CD14-positive monocyte (primary cell): ENCODE measurements at regions not wholly inside any gene's neighbourhood (a gene's known extent, or its start where the extent isn't known, plus 50 kb on each side); places are given as distances from the start of the nearest gene placed in this dataset.

Source experiments
- DNase-seq, 3 donors: peaks; one replicate each; pipeline ENCODE4 v3.0.0-alpha.2; 2011 to 2022
- H2AFZ ChIP-seq: 2 replicates; pipeline ENCODE4 v1.6.0; 2012; ENCODE audit warnings: mild to moderate bottlenecking, low read depth, low read length, inconsistent platforms; ENCODE audit not compliant: insufficient read depth, poor library complexity, severe bottlenecking
- H3K27ac ChIP-seq, 2 donors: 1 replicate in 1 of 2; 2 replicates in 1 of 2; pipeline ENCODE4 v1.5.1; 2012 to 2013; ENCODE audit warnings: low read length in 2 of 2, control low read depth in 1 of 2, inconsistent platforms in 1 of 2, low read depth in 1 of 2, mild to moderate bottlenecking in 1 of 2
- H3K27me3 ChIP-seq, 2 donors: one replicate each; pipeline versions ENCODE4 v1.6.0 to v1.6.1; 2011 to 2013; ENCODE audit warnings: low read length in 2 of 2; ENCODE audit not compliant: control insufficient read depth in 2 of 2, insufficient read depth in 2 of 2
- H3K36me3 ChIP-seq, 2 donors: replicated peaks in 1 of 2; 1 replicate in 1 of 2; 2 replicates in 1 of 2; pipeline versions ENCODE4 v1.5.1 to v1.6.1; 2012 to 2013; ENCODE audit warnings: low read length in 2 of 2, control low read depth in 1 of 2, inconsistent platforms in 1 of 2, mild to moderate bottlenecking in 1 of 2; ENCODE audit not compliant: insufficient read depth in 2 of 2, control insufficient read depth in 1 of 2
- H3K4me1 ChIP-seq, 2 donors: 1 replicate in 1 of 2; 2 replicates in 1 of 2; pipeline versions ENCODE4 v1.5.1 to v1.6.1; 2012 to 2013; ENCODE audit warnings: low read length in 2 of 2, control low read depth in 1 of 2, inconsistent platforms in 1 of 2, mild to moderate bottlenecking in 1 of 2, moderate library complexity in 1 of 2; ENCODE audit not compliant: insufficient read depth in 2 of 2, control insufficient read depth in 1 of 2
- H3K4me2 ChIP-seq: replicated peaks from 2 replicates; pipeline ENCODE3; 2012; ENCODE audit warnings: low read length, moderate library complexity, mild to moderate bottlenecking; ENCODE audit not compliant: poor library complexity, severe bottlenecking; ENCODE audit errors: extremely low read depth
- H3K4me3 ChIP-seq, 3 experiments: fragments of 200-600 bp in 1 of 3; sonication (generic) in 1 of 3; replicated peaks in 1 of 3; 1 replicate in 2 of 3; 2 replicates in 1 of 3; pipeline ENCODE4 v1.5.1; 2011 to 2013; ENCODE audit warnings: low read length in 3 of 3, mild to moderate bottlenecking in 3 of 3, control low read depth in 2 of 3, low read depth in 2 of 3, inconsistent platforms in 1 of 3, moderate library complexity in 1 of 3
- H3K79me2 ChIP-seq: 2 replicates; pipeline ENCODE4 v1.6.0; 2012; ENCODE audit warnings: mild to moderate bottlenecking, control low read depth, inconsistent platforms, low read length, moderate library complexity; ENCODE audit not compliant: insufficient read depth
- H3K9ac ChIP-seq: 2 replicates; pipeline ENCODE4 v1.6.0; 2017; ENCODE audit warnings: low read length, mild to moderate bottlenecking; ENCODE audit not compliant: insufficient read depth, poor library complexity, severe bottlenecking
- H3K9me3 ChIP-seq, 2 donors: replicated peaks in 1 of 2; 1 replicate in 1 of 2; 2 replicates in 1 of 2; pipeline versions ENCODE4 v1.5.1 to v1.6.1; 2012 to 2013; ENCODE audit warnings: low read length in 2 of 2, control low read depth in 1 of 2; ENCODE audit not compliant: control insufficient read depth in 1 of 2, insufficient read depth in 1 of 2
- H4K20me1 ChIP-seq: 2 replicates; pipeline ENCODE4 v1.6.0; 2012; ENCODE audit warnings: mild to moderate bottlenecking, low read length, control low read depth, moderate library complexity; ENCODE audit not compliant: insufficient read depth
- H3K27ac Mint-ChIP-seq, 7 donors: one replicate each; pipeline ENCODE4 v1.8.0; 2020; ENCODE audit warnings: mild to moderate bottlenecking in 7 of 7, mixed read lengths in 7 of 7, moderate library complexity in 6 of 7, inconsistent platforms in 2 of 7
- H3K27me3 Mint-ChIP-seq, 3 donors: one replicate each; pipeline ENCODE4 v1.8.0; 2021 to 2022; ENCODE audit warnings: low read depth in 3 of 3, mild to moderate bottlenecking in 3 of 3, mixed read lengths in 3 of 3, moderate library complexity in 3 of 3, inconsistent platforms in 1 of 3
- H3K36me3 Mint-ChIP-seq, 2 donors: one replicate each; pipeline ENCODE4 v1.8.0; 2020; ENCODE audit warnings: mixed read lengths in 2 of 2, inconsistent platforms in 1 of 2, mild to moderate bottlenecking in 1 of 2
- H3K4me1 Mint-ChIP-seq: one replicate; pipeline ENCODE4 v1.8.0; 2020; ENCODE audit warnings: mild to moderate bottlenecking, mixed read lengths
- H3K4me3 Mint-ChIP-seq, 2 donors: one replicate each; pipeline ENCODE4 v1.8.0; 2020; ENCODE audit warnings: mild to moderate bottlenecking in 2 of 2, mixed read lengths in 2 of 2, moderate library complexity in 1 of 2
- H3K9me3 Mint-ChIP-seq, 7 donors: one replicate each; pipeline ENCODE4 v1.8.0; 2020 to 2022; ENCODE audit warnings: mixed read lengths in 7 of 7, mild to moderate bottlenecking in 6 of 7, moderate library complexity in 6 of 7, inconsistent platforms in 2 of 7
- WGBS: methylation state at CpG from one replicate; pipeline ENCODE4 v1.1.5; 2013; ENCODE audit warnings: missing lambda C conversion rate; ENCODE audit not compliant: insufficient coverage; 5-methylcytosine and 5-hydroxymethylcytosine counted together
- intact Hi-C, 2 donors: fragments of 100-400 bp; cut with micrococcal nuclease; formaldehyde crosslinking; loops; one replicate each; pipeline versions ENCODE4 v1.15.0 to v1.15.1; 2023
- TF ChIP-seq, protein P1 (sequence below): fragments of 200-600 bp; IDR thresholded peaks from one replicate; pipeline ENCODE4 v1.8.0; 2022; ENCODE audit warnings: antibody characterized with exemption, mild to moderate bottlenecking

DNA sequence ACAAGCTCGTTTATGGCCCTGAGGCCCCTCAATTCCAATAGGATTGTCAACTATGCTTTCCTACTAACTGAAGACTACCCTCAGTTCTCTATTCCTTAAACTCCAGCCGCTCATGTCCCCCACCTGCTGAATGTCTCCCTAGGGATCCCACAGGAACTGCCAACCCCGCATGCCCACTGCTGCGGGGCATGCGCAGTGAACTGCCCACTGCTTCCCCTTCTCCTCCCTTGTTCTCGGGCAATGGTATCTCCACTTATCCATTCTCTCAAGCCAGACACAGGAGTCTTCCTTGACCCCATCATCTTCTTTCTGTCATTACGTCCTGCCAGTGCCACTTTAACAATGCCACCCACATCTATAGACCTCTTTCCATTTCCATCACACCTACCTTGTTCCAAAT, 90.0 kb downstream of the FGF18 start:
- Histone ChIP-seq H3K4me2 (no peak overlapping the region), H3K27me3 (no peaks in the 10 kb centered on the region), H3K27ac (no peak overlapping the region), H3K4me3 (no peak overlapping the region), H3K4me1 (no peaks in the 10 kb centered on the region), H3K9ac (no peak overlapping the region), H4K20me1 (no peaks in the 10 kb centered on the region), H2AFZ (no peak overlapping the region), H3K9me3 (no peaks in the 10 kb centered on the region), H3K79me2 (no peaks in the 10 kb centered on the region), H3K36me3 (no peaks in the 10 kb centered on the region)
- intact Hi-C loops = no loop called here
- Mint-ChIP-seq H3K9me3 (no peaks in the 10 kb centered on the region), H3K4me1 (no peaks in the 10 kb centered on the region), H3K4me3 (no peak overlapping the region), H3K27ac (no peak overlapping the region), H3K27me3 (peaks cover 3 to 7% (median 4%) of the 10 kb centered on the region in 3 donors), H3K36me3 (no peaks in the 10 kb centered on the region)
- 89% methylated on average over 7 of the region's 7 CpGs for WGBS
- TF ChIP-seq, protein P1, sequence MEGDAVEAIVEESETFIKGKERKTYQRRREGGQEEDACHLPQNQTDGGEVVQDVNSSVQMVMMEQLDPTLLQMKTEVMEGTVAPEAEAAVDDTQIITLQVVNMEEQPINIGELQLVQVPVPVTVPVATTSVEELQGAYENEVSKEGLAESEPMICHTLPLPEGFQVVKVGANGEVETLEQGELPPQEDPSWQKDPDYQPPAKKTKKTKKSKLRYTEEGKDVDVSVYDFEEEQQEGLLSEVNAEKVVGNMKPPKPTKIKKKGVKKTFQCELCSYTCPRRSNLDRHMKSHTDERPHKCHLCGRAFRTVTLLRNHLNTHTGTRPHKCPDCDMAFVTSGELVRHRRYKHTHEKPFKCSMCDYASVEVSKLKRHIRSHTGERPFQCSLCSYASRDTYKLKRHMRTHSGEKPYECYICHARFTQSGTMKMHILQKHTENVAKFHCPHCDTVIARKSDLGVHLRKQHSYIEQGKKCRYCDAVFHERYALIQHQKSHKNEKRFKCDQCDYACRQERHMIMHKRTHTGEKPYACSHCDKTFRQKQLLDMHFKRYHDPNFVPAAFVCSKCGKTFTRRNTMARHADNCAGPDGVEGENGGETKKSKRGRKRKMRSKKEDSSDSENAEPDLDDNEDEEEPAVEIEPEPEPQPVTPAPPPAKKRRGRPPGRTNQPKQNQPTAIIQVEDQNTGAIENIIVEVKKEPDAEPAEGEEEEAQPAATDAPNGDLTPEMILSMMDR = no peak
- DNase-seq = no peak

DNA sequence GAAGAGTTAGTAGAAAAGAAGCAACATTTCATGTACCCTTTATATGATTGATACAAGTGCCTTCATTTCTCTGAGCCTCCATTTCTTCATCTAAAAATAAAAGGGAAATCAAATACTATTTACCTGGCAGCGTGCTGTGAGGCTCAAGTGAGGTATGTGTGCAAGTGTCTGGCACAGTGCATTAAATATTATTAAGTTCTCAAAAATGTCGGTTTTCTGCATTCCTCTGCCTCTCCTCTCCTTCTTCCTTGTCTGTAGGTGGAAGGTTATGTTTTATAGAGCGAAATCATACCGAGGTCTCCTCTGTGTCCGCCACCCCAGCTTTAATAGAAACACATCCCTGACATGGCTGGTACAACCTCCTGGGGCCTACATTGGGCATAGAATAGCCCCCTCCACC, 93.0 kb downstream of the FGF18 start:
- no peak overlapping the region for H3K4me3 Mint-ChIP-seq
- WGBS = 100% methylated on average over 2 of the region's 5 CpGs
- no peaks in the 10 kb centered on the region for H4K20me1 ChIP-seq
- no peak overlapping the region for H3K27ac ChIP-seq
- H3K4me3 ChIP-seq = no peak overlapping the region
- no peaks in the 10 kb centered on the region for H3K9me3 Mint-ChIP-seq
- H3K27me3 ChIP-seq = no peaks in the 10 kb centered on the region
- no peak overlapping the region for H3K27ac Mint-ChIP-seq
- no peaks in the 10 kb centered on the region for H3K36me3 ChIP-seq
- H3K4me1 ChIP-seq = no peaks in the 10 kb centered on the region
- H2AFZ ChIP-seq = no peak overlapping the region
- no peak overlapping the region for H3K9ac ChIP-seq
- DNase-seq = no peak
- H3K27me3 Mint-ChIP-seq = peaks cover 1 to 8% (median 3%) of the 10 kb centered on the region in 3 donors
- H3K36me3 Mint-ChIP-seq = no peaks in the 10 kb centered on the region
- TF ChIP-seq, protein P1 = no peak
- H3K4me1 Mint-ChIP-seq = no peaks in the 10 kb centered on the region
- no peaks in the 10 kb centered on the region for H3K79me2 ChIP-seq
- no peak overlapping the region for H3K4me2 ChIP-seq
- no peaks in the 10 kb centered on the region for H3K9me3 ChIP-seq
- intact Hi-C loops = no loop called here
